Progenitor cell of endocrine pancreas (in vitro differentiated cells): ENCODE measurements at regions not wholly inside any gene's neighbourhood (a gene's known extent, or its start where the extent isn't known, plus 50 kb on each side); places are given as distances from the start of the nearest gene placed in this dataset.

Experiments
- DNase-seq: peaks from one replicate; pipeline ENCODE4 v3.0.0; 2021; ENCODE audit warnings: low spot score; ENCODE audit not compliant: unreplicated experiment
- H3K27ac Mint-ChIP-seq: 2 replicates; pipeline ENCODE4 v1.8.0; 2021; ENCODE audit warnings: mild to moderate bottlenecking, moderate library complexity, mixed read lengths
- H3K27me3 Mint-ChIP-seq: 2 replicates; pipeline ENCODE4 v1.8.0; 2021; ENCODE audit warnings: mixed read lengths
- H3K36me3 Mint-ChIP-seq: 2 replicates; pipeline ENCODE4 v1.8.0; 2022; ENCODE audit warnings: mixed read lengths; ENCODE audit not compliant: insufficient read depth
- H3K4me1 Mint-ChIP-seq: 2 replicates; pipeline ENCODE4 v1.8.0; 2021; ENCODE audit warnings: low read depth, mixed read lengths
- H3K4me3 Mint-ChIP-seq: 2 replicates; pipeline ENCODE4 v1.8.0; 2021; ENCODE audit warnings: low read depth, mild to moderate bottlenecking, moderate library complexity, mixed read lengths
- H3K9me3 Mint-ChIP-seq: 2 replicates; pipeline ENCODE4 v1.8.0; 2021; ENCODE audit warnings: low read depth, mixed read lengths
- CTCF ChIP-seq: fragments of 200-600 bp; sonication (generic); IDR thresholded peaks from one replicate; pipeline ENCODE4 v1.5.0; 2021; ENCODE audit warnings: antibody characterized with exemption, mild to moderate bottlenecking; ENCODE audit not compliant: unreplicated experiment

GRCh38 chr12:61853945-61854344 is 406.3 kb upstream of the USP15 start:
- Mint-ChIP-seq H3K36me3 (no peaks in the 10 kb centered on the region), H3K27ac (no peak overlapping the region), H3K4me1 (no peaks in the 10 kb centered on the region), H3K4me3 (no peak overlapping the region), H3K27me3 (no peaks in the 10 kb centered on the region), H3K9me3 (peaks cover 7% of the 10 kb centered on the region)
- no peak for TF ChIP-seq CTCF
- no peak for DNase-seq

GRCh38 chr12:61854902-61855301 is 405.3 kb upstream of the USP15 start:
- Mint-ChIP-seq H3K9me3 (peaks cover 7% of the 10 kb centered on the region), H3K27me3 (no peaks in the 10 kb centered on the region), H3K4me1 (no peaks in the 10 kb centered on the region), H3K27ac (no peak overlapping the region), H3K4me3 (no peak overlapping the region), H3K36me3 (no peaks in the 10 kb centered on the region)
- no peak for DNase-seq
- no peak for TF ChIP-seq CTCF

DNA sequence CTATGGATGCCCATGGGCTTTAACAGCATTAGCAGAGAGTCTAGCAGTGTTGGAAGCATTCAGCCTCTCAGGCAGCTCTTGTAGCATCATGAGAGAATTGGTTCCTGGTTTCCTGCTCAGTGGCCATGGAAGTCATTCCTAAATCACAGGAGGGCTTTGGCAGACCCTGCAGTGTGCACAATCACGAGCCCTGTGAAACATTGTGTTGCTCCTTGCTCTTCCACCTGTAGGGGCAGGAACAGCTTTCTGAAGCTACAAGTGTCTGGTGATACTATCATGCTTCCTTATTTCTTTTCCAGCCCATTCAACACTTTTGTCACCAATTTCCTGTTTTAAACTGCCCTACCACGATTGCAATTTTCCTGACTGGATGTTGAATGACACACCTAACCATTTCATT is 402.2 kb upstream of the USP15 start:
- DNase-seq = no peak
- Mint-ChIP-seq H3K27ac (no peak overlapping the region), H3K36me3 (no peaks in the 10 kb centered on the region), H3K9me3 (peaks cover 7% of the 10 kb centered on the region), H3K4me1 (no peaks in the 10 kb centered on the region), H3K27me3 (no peaks in the 10 kb centered on the region), H3K4me3 (no peak overlapping the region)
- TF ChIP-seq CTCF = no peak

GRCh38 chr12:61860451-61860850 is 399.8 kb upstream of the USP15 start:
- H3K27me3 Mint-ChIP-seq = no peaks in the 10 kb centered on the region
- DNase-seq = no peak
- no peaks in the 10 kb centered on the region for H3K4me1 Mint-ChIP-seq
- no peak for TF ChIP-seq CTCF
- H3K4me3 Mint-ChIP-seq = no peak overlapping the region
- H3K27ac Mint-ChIP-seq = peak overlapping the region; percentile 31
- no peaks in the 10 kb centered on the region for H3K36me3 Mint-ChIP-seq
- H3K9me3 Mint-ChIP-seq = no peaks in the 10 kb centered on the region

DNA sequence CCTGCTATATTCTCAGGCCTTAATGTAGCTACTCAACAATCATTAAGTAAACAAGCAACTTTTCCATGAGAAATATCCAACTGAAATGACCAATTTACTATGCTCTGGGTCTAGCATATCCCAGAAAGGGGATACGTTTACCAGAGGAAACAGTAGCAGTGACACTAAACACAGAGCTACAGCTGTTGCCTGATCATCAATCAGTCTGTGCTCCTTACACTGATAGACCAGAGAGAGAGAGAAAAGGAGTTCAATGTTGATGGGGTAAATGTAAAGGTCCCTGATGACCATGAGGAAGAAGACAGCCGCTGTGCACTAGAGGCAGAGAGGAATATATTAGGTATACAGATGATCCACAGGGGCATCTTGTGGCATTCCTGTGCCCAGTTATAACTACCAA is 397.2 kb upstream of the USP15 start:
- no peaks in the 10 kb centered on the region for H3K9me3 Mint-ChIP-seq
- no peaks in the 10 kb centered on the region for H3K27me3 Mint-ChIP-seq
- no peak for DNase-seq
- H3K4me1 Mint-ChIP-seq = no peaks in the 10 kb centered on the region
- H3K36me3 Mint-ChIP-seq = no peaks in the 10 kb centered on the region
- no peak overlapping the region for H3K27ac Mint-ChIP-seq
- no peak overlapping the region for H3K4me3 Mint-ChIP-seq
- TF ChIP-seq CTCF = no peak

GRCh38 chr12:61863811-61864210 is 396.4 kb upstream of the USP15 start:
- Mint-ChIP-seq H3K27me3 (no peaks in the 10 kb centered on the region), H3K4me3 (no peak overlapping the region), H3K27ac (no peak overlapping the region), H3K36me3 (no peaks in the 10 kb centered on the region), H3K4me1 (no peaks in the 10 kb centered on the region), H3K9me3 (no peaks in the 10 kb centered on the region)
- TF ChIP-seq CTCF = no peak
- DNase-seq = no peak
